HL-60 (cell line): ENCODE measurements at regions not wholly inside any gene's neighbourhood (a gene's known extent, or its start where the extent isn't known, plus 50 kb on each side); places are given as distances from the start of the nearest gene placed in this dataset.

Source experiments
- DNase-seq, 2 experiments: peaks; one replicate each; pipeline ENCODE4 v3.0.0-alpha.2; 2010 to 2020; ENCODE audit warnings: low read depth in 1 of 2, low spot score in 1 of 2
- H3K27ac ChIP-seq: fragments of 250-450 bp; sonication (Bioruptor Pico); replicated peaks from 2 replicates; pipeline ENCODE4 v1.5.1; 2020; ENCODE audit warnings: mild to moderate bottlenecking, moderate library complexity
- H3K27me3 ChIP-seq: fragments of 250-450 bp; sonication (Bioruptor Pico); 2 replicates; pipeline ENCODE4 v1.5.1; 2021; ENCODE audit warnings: mild to moderate bottlenecking, moderate library complexity; ENCODE audit not compliant: insufficient read depth, poor library complexity, severe bottlenecking
- H3K4me3 ChIP-seq: replicated peaks from 2 replicates; pipeline ENCODE4 v1.5.1; 2011; ENCODE audit warnings: mild to moderate bottlenecking, control low read depth, low read length; ENCODE audit not compliant: insufficient read depth
- CTCF ChIP-seq: IDR thresholded peaks from one replicate; pipeline ENCODE4 v1.5.1; 2011; ENCODE audit warnings: low read length, control low read depth, inconsistent platforms; ENCODE audit not compliant: insufficient read depth
- GABPA ChIP-seq: IDR thresholded peaks from 2 replicates; pipeline ENCODE4 v1.6.1; 2012; ENCODE audit warnings: low read depth
- POLR2AphosphoS5 ChIP-seq: IDR thresholded peaks from 2 replicates; pipeline ENCODE4 v1.6.1; 2012; ENCODE audit warnings: low read depth
- SPI1 ChIP-seq: IDR thresholded peaks from 2 replicates; pipeline ENCODE4 v1.6.1; 2012; ENCODE audit warnings: low read depth, mild to moderate bottlenecking, borderline replicate concordance
- TF ChIP-seq, protein P1 (sequence below): IDR thresholded peaks from 2 replicates; pipeline ENCODE4 v1.6.1; 2012; ENCODE audit warnings: low read depth; ENCODE audit not compliant: insufficient replicate concordance

DNA sequence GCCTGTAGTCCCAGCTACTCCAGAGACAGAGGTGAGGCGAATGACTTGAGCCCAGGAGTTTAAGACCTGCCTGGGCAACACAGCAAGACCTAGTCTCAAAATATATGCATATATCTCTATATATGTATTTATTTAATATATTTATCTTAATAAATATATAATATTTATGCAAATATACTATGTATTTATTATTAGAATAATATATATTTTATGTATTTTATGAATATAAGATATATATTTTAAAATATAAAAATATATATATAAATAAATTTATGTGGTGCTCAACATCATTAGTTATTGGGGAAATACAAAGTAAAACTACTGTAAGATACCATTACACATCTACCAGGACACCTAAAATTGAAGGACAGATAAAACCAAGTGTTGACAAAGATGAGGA is 58.1 kb upstream of the IPO5 start:
- DNase-seq: no peak
- no peak for TF ChIP-seq POLR2AphosphoS5
- TF ChIP-seq CTCF: no peak
- TF ChIP-seq, protein P1, sequence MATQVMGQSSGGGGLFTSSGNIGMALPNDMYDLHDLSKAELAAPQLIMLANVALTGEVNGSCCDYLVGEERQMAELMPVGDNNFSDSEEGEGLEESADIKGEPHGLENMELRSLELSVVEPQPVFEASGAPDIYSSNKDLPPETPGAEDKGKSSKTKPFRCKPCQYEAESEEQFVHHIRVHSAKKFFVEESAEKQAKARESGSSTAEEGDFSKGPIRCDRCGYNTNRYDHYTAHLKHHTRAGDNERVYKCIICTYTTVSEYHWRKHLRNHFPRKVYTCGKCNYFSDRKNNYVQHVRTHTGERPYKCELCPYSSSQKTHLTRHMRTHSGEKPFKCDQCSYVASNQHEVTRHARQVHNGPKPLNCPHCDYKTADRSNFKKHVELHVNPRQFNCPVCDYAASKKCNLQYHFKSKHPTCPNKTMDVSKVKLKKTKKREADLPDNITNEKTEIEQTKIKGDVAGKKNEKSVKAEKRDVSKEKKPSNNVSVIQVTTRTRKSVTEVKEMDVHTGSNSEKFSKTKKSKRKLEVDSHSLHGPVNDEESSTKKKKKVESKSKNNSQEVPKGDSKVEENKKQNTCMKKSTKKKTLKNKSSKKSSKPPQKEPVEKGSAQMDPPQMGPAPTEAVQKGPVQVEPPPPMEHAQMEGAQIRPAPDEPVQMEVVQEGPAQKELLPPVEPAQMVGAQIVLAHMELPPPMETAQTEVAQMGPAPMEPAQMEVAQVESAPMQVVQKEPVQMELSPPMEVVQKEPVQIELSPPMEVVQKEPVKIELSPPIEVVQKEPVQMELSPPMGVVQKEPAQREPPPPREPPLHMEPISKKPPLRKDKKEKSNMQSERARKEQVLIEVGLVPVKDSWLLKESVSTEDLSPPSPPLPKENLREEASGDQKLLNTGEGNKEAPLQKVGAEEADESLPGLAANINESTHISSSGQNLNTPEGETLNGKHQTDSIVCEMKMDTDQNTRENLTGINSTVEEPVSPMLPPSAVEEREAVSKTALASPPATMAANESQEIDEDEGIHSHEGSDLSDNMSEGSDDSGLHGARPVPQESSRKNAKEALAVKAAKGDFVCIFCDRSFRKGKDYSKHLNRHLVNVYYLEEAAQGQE: no peak
- no peak for TF ChIP-seq GABPA
- no peak for TF ChIP-seq SPI1
- H3K27ac ChIP-seq: no peak overlapping the region
- no peak overlapping the region for H3K4me3 ChIP-seq
- H3K27me3 ChIP-seq: peaks cover 6% of the 10 kb centered on the region

- Histone ChIP-seq H3K27me3 (peaks cover 5% of the 10 kb centered on the region), H3K4me3 (no peak overlapping the region), H3K27ac (no peak overlapping the region)
- TF ChIP-seq SPI1 (no peak), CTCF (no peak), POLR2AphosphoS5 (no peak), GABPA (no peak)
- TF ChIP-seq, protein P1: no peak
- no peak for DNase-seq
Measured at GRCh38 chr13:97896446-97896845, 57.0 kb upstream of the IPO5 start.

GRCh38 chr13:97901716-97902115 is 51.8 kb upstream of the IPO5 start:
- Histone ChIP-seq H3K27me3 (peaks cover 5% of the 10 kb centered on the region), H3K27ac (no peak overlapping the region), H3K4me3 (no peak overlapping the region)
- TF ChIP-seq CTCF (no peak), GABPA (no peak), POLR2AphosphoS5 (no peak), SPI1 (no peak)
- TF ChIP-seq, protein P1: no peak
- DNase-seq: no peak
